GM12891 (cell line): ENCODE measurements at regions not wholly inside any gene's neighbourhood (a gene's known extent, or its start where the extent isn't known, plus 50 kb on each side); places are given as distances from the start of the nearest gene placed in this dataset.

Source experiments
- DNase-seq: peaks from one replicate; pipeline ENCODE4 v3.0.0; 2011; ENCODE audit warnings: low spot score; ENCODE audit not compliant: insufficient read length
- FAIRE-seq: peaks from 2 replicates; lab custom pipeline; 2011; peaks lifted over from hg19 to GRCh38; lab: Jason Lieb, UNC
- PAX5 ChIP-seq: IDR thresholded peaks from 2 replicates; pipeline ENCODE4 v1.6.1; 2011; ENCODE audit warnings: low read length, moderate library complexity, mild to moderate bottlenecking; ENCODE audit not compliant: insufficient read depth, severe bottlenecking
- POLR2A ChIP-seq: IDR thresholded peaks from 2 replicates; pipeline ENCODE4 v1.6.1; 2011; ENCODE audit warnings: low read depth, low read length, control low read depth
- POLR2AphosphoS5 ChIP-seq: IDR thresholded peaks from 2 replicates; pipeline ENCODE4 v1.6.1; 2011; ENCODE audit warnings: low read depth, low read length, control low read depth
- POU2F2 ChIP-seq: IDR thresholded peaks from 2 replicates; pipeline ENCODE4 v1.6.1; 2011; ENCODE audit warnings: low read depth, mild to moderate bottlenecking, control low read depth, low read length, moderate library complexity
- SPI1 ChIP-seq: IDR thresholded peaks from 2 replicates; pipeline ENCODE4 v1.6.1; 2011; ENCODE audit warnings: low read depth, low read length, control low read depth
- TAF1 ChIP-seq: IDR thresholded peaks from 2 replicates; pipeline ENCODE4 v1.6.1; 2011; ENCODE audit warnings: low read depth, low read length, control low read depth

DNA sequence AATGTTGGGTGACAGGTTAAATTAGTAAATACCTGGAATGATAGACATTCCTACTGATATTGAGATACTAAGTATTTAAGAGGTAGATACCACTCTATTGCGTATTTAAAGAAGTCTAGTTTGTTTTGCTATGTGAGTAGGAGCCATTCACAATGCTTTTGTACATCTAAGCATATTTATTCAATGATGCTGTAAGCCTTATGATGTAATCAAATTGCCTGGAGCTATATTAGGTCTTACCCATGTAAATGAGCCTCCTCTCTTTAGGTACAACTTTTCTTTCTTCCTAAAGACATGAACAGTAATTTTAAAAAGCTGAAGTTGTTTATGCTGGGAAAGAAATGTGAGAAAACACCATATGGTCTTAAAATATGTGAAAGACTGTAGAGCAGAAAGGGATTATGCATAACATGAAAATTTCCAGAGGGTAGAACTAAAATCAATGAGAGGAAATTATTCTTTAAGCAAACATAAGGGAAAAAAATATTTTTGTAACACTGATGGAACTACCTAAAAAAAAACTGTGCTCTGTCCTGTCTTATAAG lies 526.7 kb downstream of the EPHA7 start:
- FAIRE-seq (no peak), DNase-seq (no peak)
- TF ChIP-seq PAX5 (no peak), SPI1 (no peak), POLR2A (no peak)

DNA sequence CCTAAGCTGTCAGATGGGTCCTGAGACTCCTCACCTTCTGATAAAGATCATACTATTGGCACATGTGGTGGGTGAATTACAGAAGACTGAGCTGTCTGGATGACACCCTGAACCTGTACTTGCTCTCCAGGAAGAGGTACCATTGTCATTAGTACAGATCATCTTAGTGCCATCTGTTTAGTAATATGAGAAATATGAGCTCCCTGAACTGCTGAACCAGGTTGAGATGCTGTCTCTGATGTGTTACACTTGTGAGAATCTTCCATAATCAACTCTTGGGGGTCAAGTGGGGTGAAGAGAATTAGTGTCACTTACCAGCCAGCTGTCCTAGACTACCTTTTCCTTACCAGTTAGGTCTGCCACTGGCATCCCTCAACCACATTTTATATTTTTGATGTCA lies 531.0 kb downstream of the EPHA7 start:
- DNase-seq (no peak), FAIRE-seq (no peak)
- no peak for TF ChIP-seq SPI1
- no peak for TF ChIP-seq POU2F2
- TF ChIP-seq TAF1: no peak
- TF ChIP-seq POLR2AphosphoS5: no peak
- no peak for TF ChIP-seq POLR2A

DNA sequence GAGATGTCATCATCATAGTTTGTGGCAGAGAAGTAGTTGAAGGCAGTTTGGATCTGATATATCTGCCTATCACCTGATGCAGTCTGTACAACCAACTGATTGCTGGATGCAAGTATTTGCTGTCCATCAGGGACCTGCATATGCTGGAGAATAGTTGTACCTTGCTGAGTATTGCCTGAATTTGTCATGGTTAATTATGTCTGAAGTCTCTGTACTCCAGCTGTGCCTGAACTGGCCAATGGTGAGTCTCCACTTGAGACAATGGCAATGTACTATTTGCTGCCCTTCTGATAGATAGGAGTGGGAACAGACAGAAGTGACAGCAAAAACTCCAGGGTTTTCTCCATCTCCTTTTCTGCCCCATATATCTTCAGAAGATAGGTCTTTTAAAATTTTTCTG lies 531.5 kb downstream of the EPHA7 start:
- no peak for DNase-seq
- FAIRE-seq: no peak
- TF ChIP-seq POU2F2 (no peak), TAF1 (no peak), SPI1 (no peak), POLR2AphosphoS5 (no peak), POLR2A (no peak)

DNA sequence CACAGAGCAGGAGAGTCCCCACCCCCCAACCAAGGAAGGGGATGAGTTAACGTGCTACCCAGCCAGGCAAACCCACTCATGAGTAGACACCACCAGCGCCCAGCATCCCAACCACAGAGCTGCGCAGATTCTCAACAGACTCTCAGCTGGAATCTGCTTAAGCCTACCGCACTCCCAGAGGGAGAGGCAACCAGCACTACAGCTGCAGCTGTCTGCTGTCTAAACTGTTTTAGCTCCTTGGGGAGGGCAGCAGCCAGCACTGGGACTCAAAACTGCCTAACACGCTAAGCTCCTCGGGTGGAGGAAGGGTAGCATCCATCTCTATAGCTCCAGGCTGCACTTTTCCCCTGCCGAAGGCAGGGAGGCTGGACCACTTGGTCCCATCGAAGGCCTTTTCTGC lies 539.8 kb downstream of the EPHA7 start:
- DNase-seq (no peak), FAIRE-seq (no peak)
- TF ChIP-seq PAX5 (no peak), POLR2A (no peak), POLR2AphosphoS5 (no peak), SPI1 (no peak), TAF1 (no peak), POU2F2 (no peak)

GRCh38 chr6:92864966-92865555 lies 554.3 kb downstream of the EPHA7 start:
- no peak for TF ChIP-seq POLR2AphosphoS5
- DNase-seq (no peak), FAIRE-seq (no peak)

DNA sequence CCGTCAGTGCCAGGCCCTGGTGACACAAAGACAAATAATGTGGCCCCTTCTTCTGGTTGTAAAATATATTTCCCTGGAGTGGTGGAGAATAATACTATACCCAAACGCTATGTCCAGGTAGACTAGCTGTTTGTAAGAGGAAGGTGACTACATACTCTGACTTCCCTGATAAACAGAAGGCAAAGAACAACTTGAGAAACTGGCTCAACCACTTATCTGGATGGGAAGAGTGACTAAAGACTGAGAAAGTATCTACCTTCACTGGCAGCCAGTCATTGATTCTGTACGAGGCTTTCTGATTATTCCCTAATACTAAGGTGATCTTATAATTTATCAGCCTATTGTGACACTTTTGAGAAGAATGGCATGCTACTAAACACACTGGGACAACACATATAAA lies 569.7 kb downstream of the EPHA7 start:
- DNase-seq (no peak), FAIRE-seq (no peak)
- TF ChIP-seq POU2F2 (no peak), POLR2A (no peak), POLR2AphosphoS5 (no peak), PAX5 (no peak), SPI1 (no peak), TAF1 (no peak)

DNA sequence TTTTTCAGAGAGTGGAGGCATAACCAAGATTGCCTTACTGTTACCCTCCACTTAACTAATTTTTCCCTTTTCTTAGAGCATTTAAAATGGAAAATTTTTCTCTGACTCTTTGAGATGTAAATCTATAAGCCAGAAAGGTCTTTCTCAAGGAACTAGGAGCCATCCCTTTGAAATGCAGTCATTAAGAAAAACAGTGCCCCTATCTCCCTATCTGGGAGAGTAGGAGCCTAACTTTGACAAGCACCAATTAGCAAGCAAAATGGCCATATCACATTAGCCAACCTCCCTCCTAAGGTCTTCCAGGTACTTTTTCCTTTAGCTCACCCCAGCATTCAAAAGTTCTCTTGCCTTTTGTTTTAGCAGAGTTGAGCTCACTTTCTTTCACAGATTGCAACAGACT lies 570.5 kb downstream of the EPHA7 start:
- no peak for FAIRE-seq
- no peak for DNase-seq
- no peak for TF ChIP-seq POU2F2
- no peak for TF ChIP-seq TAF1
- no peak for TF ChIP-seq PAX5
- TF ChIP-seq POLR2AphosphoS5: no peak
- TF ChIP-seq POLR2A: no peak

- no peak for FAIRE-seq
- DNase-seq: no peak
- no peak for TF ChIP-seq SPI1
- no peak for TF ChIP-seq TAF1
- no peak for TF ChIP-seq PAX5
- TF ChIP-seq POLR2AphosphoS5: no peak
- no peak for TF ChIP-seq POLR2A
- TF ChIP-seq POU2F2: no peak
Observed at GRCh38 chr6:92848459-92848858, 570.9 kb downstream of the EPHA7 start.

DNA sequence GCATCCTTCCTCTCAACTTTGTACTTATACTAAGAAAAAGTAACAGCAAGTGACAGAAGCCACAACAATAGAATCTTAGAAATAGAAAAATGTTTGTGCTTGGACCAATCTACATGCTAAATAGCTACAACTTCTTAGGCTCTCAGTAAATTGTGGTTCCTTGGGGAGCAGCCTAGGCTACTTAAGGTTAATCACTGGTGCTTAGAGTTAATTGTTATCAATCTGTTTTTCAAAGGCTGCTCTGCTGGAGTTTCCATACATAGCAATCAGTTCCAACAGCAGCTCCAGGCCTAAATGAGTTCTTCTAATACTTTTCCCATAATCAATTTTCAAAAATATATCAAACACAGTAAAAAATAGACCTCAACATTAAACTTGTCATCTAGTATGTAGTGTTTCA lies 571.4 kb downstream of the EPHA7 start:
- TF ChIP-seq SPI1: no peak
- TF ChIP-seq POU2F2: no peak
- TF ChIP-seq PAX5: no peak
- TF ChIP-seq TAF1: no peak
- no peak for TF ChIP-seq POLR2AphosphoS5
- TF ChIP-seq POLR2A: no peak
- DNase-seq (no peak), FAIRE-seq (no peak)

DNA sequence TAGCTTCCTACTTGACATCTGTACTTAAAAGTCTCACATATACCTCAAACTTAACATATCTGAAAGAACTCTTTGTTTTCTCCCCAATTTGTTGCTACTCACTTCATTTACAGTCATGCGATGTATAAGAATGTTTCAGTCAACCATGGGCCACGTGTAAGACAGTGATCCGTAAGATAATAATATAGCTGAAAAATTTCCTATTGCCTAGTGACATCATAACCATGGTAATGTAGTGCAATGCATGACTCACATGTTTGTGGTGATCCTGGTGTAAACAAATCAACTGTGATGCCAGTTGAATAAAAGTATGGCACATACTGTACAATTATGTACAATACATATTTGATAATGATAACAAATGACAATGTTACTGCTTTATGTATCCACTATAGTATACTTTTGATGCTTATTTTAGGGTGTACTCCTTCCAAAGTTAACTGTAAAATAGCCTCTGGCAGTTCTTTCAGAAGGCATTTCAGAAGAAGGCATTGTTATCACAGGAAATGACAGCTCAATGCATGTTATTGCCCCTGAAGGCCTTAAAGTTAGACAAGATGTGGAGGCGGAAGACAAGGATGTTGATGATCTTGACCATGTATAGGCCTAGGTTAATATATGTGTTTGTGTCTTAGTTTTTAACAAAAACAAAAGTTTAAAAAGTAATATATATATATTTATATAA lies 579.0 kb downstream of the EPHA7 start:
- DNase-seq: no peak
- no peak for FAIRE-seq
- TF ChIP-seq SPI1 (no peak), PAX5 (no peak), TAF1 (no peak), POU2F2 (no peak), POLR2A (no peak), POLR2AphosphoS5 (no peak)
